PC-9 (cell line): ENCODE measurements at regions not wholly inside any gene's neighbourhood (a gene's known extent, or its start where the extent isn't known, plus 50 kb on each side); places are given as distances from the start of the nearest gene placed in this dataset.

Experiments
- CTCF ChIP-seq: fragments of 200-600 bp; sonication (generic); conservative IDR thresholded peaks from 2 replicates; pipeline ENCODE4 v1.6.1; 2017; ENCODE audit warnings: mixed run types, antibody characterized with exemption, mild to moderate bottlenecking, moderate library complexity
- EZH2 ChIP-seq: fragments of 200-600 bp; sonication (generic); IDR thresholded peaks from 2 replicates; pipeline ENCODE4 v1.8.0; 2017; ENCODE audit warnings: antibody characterized with exemption, low read depth

- TF ChIP-seq EZH2: no peak
- no peak for TF ChIP-seq CTCF
These were observed 284.9 kb downstream of the C1D start for GRCh38 chr2:67777836-67778429.
